ENCODE measurements at regions not wholly inside any gene's neighbourhood (a gene's known extent, or its start where the extent isn't known, plus 50 kb on each side); places are given as distances from the start of the nearest gene placed in this dataset.
"Not testable (repeated sequence)": the region's sequence is repeated elsewhere in the genome, so short reads cannot be mapped to it uniquely, and the experiment has no call there.

DNA sequence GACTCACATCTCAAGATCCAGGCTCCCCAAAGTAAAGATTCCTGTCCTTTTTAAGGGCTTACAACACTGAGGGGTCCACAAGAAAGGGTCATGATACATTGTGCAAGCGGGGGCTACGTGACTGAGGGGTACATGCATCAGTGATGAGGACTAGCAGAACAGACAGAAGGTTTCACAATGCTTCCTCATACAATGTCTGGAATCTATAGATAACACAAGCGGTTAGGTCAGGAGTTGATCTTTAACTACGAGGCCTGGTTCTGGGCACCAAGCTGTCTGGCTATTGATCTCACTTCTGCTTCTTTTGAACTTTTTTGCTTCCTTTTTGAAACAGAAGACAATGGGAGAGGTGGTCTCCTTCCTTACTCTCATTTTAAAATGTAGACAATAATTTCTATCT lies 718.6 kb downstream of the AMY1C start:
- DNase-seq = no peak

DNA sequence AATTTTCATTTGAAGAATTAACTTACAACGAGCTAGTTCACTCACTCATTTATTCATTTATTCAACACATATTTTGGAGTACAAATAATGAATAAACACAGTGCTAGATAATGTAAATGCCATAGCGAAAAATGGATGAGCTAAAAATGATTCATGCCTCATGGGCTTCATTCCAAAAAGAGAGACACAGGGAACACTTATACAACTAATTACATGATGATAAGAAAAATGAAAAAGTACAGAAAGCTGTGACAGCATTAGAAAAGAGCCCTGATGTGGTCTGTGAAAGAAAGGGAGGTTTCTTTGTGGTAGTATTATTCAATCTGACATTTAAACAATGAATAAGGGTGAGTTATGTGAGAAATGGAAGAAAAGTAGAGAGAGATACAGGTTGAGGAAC lies 726.4 kb downstream of the AMY1C start:
- no peak for DNase-seq

DNA sequence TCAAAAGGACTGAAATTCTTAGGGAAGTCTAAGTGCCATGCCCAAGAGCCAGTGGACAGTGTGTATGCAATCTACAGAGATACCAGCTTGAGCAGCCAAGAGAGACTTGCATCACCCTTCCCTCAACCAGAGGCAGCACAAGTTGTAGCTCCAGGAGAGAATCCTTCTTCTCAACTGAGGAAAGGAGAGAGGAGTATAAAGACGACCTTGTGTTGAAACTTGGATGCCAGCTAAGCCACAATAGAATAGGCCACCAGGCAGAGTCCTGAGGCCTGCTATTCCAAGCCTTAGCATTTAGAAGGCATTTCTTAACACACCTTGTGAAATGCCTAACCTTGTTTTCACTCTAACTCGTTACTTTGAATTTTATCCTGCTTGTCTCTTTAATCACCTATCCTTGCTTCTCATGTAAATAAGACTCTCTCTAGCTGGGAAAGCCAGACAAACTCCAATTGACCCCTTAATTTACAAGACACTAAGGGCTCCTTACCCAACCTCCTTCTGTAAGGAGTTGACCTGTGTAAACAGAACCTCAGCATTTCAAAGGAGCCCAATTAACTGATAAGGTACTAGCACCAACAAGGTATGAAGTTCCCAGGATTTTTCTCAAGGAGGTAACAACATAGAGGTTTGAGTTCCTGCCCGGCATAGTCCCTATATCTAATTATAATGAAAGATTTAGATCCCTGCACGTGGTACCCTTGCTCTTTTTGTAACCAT lies 738.8 kb downstream of the AMY1C start:
- DNase-seq = no peak

DNA sequence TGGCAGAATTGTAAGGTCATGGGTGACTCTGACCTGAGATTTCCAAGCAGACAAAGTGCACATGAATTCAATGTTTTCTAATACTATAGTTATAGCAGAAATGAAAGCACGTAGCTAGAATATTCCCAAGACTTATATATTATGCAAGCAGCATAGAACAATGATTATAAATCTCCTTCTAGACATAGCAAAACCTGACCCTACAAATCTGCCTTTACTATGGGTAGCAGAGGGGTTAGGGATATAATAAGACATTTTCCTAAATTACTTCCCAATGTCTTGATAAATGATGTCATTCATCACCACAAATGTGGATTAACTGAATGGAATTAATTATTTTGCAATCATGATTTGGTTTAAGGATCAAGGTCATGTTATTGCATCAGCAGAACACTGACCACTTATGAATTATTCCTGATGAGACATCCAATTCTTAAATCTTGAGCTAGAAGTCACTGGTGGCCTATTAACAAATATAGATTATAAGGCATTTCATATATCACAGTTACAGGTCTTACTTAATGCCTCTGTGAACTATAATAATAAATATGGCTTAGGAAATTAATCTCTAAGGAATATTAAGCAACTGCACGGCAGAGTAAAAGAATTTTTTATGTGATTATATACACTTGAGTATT lies 776.6 kb downstream of the AMY1C start:
- DNase-seq = no peak

DNA sequence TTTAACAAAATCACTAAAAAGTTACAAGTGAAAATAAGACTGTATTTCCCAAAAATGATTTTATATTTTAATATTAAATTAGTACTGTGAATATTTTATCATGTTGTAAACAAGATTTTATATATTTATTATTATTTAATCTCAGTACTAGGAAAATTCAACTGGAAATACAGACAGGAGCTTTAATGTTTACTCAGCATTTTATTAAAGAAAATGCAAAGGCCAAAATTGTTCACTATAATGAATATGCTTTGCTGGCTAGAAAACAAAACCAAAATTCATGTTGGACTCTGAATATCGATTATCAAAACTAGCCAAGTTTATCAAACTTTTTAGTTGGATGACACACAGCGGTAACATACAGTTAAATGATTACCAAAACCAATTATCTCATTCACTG lies 782.3 kb downstream of the AMY1C start:
- DNase-seq = no peak

DNA sequence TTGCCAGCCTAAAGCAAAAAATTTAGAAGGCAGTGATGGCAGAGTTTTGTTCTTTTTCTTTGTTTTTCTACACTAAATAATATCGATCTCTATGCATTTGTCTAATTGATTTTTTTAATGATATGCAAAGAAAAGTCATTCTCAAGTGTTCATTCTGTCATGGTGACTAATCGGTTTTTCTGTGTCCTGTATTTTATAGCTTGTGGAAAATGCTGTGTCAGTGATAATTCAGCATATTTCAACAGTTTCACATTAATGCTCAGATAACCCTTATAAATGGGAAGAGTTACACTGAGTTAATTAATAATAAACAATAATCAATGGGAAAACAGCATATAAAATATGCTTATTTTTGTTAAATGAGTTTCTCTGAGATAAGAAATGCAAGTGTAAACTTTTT lies 824.9 kb downstream of the AMY1C start:
- DNase-seq = no peak

DNA sequence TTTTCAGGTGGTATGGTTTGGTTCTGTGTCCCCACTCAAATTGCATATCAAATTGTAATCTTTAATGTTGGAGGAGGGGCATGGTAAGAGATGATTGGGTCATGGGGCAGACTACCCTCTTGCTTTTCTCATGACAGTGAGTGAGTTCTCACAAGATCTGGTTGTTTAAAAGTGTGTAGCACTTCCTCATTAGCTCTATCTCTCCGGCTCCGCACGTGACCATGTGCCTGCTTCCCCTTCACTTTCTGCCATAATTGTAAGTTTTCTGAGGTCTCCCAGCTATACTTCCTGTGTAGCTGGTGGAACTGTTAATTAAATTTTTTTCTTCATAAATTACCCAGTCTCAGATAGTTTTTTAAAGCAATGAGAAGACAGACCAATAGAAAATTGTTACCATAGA lies 843.2 kb downstream of the AMY1C start:
- no peak for DNase-seq

DNA sequence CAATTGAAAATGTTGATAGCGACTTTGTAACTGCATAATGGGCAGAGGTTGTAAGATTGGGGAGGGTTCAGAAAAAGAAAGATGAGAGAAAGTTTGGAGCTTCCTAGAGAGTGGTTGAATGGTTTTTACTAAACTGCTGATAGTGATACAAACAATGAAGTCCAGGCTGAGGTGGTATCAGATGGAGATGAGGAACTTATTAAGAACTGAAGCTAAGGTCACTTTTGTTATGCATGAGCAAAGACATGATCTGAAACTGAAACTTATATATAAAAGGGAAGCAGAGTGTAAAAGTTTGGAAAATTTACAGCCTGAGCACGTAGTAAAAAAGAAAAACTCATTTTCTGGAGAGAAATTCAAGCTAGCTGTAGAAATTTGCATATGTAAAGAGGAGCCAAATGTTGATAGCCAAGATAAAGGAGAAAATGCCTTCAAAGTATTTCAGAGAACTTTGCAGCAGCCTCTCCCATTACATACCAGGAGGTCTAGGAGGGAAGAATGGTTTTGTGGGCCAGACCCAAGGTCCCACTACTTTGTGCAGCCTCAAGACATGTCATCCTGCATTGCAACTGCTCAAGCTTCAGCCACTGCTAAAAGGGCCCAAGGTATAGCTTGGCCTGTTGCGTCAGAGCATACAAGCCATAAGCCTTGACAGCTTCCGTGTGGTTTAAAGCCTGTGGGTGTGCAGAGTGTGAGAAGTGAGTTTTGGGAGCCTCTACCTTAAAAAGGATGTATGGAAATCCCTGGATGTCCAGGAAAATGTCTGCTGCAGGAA lies 843.9 kb downstream of the AMY1C start:
- DNase-seq = no peak

DNA sequence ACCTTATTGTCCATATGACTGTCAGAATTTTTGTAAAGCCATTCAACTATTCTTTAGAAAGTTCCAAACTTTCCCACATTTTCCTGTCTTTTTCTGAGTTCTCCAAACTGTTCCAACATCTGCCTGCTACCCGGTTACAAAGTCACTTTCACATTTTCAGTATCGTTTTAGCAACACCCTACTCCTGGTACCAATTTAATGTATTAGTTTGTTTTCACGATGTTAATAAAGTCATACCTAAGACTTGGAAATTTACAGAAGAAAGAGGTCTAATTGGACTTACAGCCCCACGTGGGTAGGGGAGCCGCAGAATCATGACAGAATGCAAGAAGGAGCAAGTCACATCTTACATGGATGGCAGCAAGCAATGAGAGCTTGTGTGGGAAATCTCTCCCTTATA lies 867.8 kb downstream of the AMY1C start:
- no peak for DNase-seq

DNA sequence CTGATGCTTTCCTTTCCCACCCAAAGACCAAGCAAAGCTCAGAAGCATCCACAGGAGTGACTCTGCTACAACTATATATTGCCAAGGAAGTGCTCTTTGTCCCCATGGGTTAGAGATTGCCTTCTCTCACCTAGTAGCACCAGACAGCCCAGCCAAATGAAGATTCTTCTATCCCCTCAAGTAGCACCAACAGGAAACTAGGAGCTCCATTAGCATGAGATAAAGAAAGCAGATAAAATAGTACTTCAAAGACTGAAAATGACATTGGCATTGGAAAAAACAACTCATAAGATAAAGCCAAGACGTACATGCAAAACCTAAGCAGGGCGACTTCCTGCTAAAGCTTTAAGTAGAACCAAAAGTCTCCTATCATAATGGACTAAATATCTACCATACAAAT lies 871.5 kb downstream of the AMY1C start:
- no peak for DNase-seq

DNA sequence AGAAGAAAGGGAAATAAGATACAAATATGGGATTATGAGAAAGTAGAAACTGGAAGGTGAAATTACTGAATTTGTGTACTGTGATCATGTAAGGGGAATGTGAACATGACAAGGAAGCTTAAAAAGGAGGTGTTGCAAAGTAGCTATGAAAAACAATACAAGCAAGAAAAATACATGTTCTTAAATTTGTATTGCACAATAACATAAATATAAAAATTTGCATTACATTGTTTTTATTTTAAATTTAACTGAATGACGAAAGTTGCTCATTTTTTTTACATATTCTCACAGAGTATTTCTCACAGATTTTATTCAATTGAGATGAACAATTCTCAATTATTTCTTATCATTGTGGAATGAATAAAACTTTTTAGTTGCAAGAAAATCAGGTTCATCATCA lies 874.8 kb downstream of the AMY1C start:
- no peak for DNase-seq

DNA sequence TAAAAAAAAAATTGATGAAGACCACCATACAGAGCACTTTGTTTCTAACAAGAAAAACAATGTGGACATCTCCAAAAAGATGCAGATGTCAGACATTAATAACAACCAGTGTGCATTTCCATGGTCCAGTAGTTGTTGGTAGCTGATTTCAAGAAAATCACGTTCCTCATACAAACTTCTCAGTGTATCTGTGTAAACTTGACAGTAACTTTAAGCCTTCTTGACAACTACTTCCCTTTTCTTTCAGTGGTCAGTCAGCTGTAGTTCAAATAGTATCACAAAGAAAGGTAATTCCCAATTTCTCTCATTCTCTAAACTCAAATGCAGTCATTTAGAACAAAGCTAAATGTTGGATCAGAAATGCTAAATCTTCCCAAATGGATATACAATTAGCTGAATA lies 879.9 kb downstream of the AMY1C start:
- DNase-seq = no peak

DNA sequence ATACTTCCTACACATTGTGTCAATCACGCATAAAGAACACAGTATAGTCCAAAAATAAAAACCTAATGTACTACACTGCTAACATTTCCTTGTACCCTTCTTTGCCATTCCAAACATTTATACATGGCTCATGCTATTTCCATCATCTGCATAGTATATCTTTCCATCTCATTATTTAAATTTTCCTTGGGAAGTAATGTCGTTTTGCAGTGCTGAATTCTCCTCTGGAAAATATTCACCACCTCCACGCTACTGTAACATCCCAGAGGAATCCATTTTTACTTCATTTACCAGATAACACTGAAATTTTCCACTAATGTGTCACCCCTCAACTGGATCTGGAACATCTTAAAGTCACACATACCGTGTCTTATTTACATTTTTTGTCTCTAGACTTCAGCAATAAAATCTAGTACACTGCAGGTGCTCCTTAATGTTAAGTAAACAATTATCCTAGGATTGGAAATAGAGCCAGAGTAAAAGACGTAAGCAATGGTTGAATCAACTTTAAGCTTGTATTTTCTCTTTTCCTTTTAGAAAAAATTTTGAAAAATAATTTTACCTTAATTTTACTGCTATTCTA lies 881.0 kb downstream of the AMY1C start:
- no peak for DNase-seq

DNA sequence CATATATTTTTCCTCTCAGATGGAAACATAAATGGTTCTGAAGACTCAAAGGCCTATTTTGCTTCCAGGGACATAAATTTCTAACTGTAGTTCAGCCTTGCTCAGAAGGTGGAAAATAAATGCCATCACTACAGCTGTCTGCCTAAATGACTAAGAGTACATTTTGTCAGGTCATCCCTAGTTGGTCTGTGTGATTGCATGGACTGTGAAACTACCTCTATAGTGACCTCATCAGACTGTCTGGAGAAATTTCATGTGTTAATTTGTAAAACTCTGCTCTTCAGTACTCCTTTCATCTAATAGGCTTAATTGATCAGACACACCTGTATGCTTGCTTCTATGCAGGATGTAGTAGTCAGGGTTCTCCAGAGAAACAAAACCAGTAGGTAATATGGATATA lies 886.9 kb downstream of the AMY1C start:
- DNase-seq = no peak

DNA sequence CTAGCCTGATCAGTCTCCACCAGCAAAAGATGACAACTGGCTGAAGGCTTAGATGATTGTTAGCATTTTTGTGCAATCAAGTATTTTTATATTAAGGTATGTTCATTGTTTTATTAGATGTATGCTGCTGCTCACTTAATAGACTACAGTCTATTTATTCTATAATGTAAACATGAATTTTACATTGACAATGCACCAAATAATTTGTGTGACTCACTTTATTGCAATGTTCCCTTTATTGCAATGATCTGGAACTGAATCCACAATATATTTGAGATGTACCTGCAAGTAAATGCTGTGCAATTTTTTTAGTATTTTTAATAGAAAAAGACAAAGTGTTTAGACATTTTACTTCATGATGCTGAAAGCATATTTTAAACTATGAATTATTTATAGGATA lies 896.5 kb downstream of the AMY1C start:
- DNase-seq = no peak

DNA sequence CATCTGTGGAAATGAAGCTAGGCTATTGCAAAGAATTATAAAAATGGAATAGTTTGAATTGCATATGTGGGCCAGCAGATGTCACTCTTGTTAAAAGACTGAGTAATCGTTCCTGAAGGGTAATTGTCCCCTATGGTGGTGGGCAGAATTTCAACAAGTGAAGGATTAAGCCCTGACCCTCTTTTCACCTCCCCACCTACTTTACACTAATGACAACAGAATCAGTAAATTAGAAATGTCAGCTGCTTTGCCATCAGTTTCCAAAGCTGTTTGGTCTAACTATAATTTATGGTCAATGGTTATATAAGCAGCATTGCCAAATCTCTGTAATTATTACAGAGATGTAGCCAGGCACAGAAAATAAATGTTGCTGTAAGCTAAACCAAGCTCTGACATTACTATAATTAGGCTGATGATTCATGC lies 898.6 kb downstream of the AMY1C start:
- DNase-seq = no peak

DNA sequence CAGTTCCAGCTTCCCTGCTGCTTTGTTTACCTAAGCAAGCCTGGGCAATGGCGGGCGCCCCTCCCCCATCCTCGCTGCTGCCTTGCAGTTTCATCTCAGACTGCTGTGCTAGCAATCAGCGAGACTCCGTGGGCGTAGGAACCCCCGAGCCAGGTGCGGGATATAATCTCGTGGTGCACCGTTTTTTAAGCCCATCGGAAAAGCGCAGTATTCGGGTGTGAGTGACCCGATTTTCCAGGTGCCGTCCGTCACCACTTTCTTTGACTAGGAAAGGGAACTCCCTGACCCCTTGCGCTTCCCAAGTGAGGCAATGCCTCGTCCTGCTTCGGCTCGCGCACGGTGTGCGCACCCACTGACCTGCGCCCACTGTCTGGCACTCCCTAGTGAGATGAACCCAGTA lies 914.7 kb downstream of the AMY1C start:
- DNase-seq = not testable (repeated sequence)

DNA sequence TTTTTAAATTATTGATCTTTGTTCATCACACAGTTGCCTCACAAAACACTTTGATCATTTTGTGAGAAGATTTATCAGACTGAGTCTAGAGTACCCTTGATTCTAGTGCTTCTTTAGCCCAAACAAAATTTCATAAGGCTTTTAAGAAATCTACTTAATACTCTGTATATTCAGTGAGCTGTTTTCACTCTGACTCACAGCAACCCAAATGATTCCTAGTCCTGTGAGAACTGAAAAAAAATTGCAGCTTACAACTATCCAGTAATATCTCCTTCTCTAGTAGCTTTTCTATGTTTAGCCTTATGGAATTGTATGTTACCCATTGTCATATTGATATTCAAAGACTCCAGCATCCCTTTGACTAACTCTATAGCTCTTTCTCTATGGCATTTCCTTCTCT lies 915.6 kb downstream of the AMY1C start:
- DNase-seq = no peak

DNA sequence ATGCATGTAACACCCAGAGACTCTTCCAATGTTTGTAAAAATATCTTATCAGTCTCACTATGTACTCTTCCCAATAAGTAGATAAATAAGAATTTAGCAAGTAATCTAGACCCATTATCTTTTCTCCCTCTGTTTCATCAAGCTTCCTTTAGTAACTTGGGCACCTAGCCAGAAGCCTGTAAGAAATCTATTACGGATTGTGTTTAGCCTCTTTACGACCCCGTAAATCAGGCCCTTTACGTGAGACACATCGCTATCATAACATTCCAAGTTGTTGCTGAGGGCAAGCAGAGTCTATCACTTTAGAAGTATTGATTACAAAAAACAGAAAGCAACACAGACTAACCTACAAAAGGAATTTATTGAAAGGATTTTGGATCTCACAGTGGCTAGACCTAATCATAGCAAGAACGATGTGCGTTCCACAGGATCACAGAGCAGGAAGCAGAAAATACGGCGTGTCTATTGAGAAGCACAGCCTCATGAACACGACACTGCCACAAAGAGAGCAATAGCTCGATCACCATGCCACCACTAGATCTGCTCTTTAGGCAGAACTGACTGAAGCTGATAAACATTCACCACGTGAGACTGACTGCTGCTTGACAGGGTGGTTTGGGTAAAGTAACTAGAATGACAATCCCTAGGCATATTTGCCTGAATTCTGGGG lies 922.1 kb downstream of the AMY1C start:
- DNase-seq = no peak

DNA sequence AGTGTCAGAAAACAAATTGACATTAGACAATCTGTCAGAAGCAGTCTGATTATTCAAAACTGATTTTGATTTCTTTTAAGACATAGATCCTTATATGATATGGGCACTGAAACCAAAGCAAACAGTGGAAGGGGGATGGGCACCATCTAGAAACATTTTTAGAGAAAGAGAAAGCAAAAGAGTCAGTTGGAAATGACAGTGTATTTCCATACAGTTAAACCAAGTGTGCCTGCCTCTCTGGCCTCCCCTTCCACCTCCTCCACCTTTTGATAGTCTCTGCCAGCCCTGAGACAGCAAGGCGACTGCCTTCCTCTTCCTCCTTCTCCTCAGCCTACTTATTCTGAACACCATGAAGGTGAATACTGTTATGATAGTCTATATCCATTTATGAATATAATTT lies 949.7 kb downstream of the AMY1C start:
- DNase-seq = no peak

DNA sequence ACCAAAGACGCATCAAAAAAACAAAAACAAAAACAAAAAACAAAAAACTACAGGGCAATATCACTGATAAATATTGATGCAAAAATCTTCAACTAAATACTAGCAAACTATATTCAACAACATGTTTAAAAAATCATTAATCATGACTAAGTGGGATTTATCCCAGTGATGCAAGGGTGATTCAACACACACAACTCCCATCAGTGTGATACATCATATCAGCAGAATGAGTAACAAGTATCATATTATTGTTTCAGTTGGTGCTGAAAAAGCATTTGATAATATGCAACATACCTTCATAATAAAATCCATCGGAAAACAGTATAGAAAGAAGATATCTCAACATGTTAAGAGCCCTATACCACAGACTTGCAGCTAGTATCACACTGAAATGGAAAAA lies 953.0 kb downstream of the AMY1C start:
- no peak for DNase-seq

DNA sequence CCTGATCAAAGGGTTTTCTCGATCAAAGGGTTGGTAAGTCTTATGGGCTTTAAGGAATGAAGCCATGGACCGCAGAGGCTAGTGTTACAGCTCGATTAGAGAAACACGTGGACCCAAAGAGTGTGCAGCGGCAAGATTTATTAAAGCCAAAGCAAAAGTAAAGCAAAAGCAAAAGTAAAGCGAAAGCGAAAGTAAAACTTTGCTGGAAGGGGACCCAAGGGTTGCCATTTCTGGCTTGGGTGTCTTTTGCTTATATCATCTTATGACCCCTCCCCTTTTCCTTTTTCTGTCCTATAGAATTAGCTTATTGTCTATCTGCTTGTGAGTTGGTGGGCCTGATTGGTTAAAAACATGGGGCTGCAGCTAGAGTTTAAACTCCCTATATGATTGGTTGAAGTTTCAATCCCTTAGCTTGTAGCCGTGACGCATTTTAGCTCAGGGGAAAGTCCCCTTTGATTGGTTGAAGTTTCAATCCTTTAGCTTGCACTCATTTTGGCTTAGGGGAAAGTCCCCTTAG lies 957.0 kb downstream of the AMY1C start:
- DNase-seq = no peak

DNA sequence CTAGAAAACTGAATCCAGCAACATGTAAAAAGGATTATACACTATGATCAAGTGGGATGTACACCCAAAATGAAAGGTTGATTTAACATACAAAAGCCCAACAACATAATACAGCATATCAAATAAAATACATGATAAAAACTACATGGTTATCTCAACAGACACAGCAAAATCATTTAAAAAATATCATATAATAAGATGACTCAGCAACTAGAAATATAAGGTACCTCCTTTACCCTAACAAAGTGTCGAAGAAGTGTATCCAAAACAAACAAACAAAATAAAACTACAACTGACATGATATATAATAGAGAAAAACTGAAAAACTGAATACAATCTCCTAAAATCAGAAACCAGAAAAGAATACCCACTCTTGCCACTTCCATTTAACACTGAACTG lies 969.1 kb downstream of the AMY1C start:
- DNase-seq = no peak
